ENCODE measurements at regions not wholly inside any gene's neighbourhood (a gene's known extent, or its start where the extent isn't known, plus 50 kb on each side); places are given as distances from the start of the nearest gene placed in this dataset.

GRCh38 chr5:92944903-92945604 lies 636.0 kb downstream of the NR2F1-AS1 start:
- no peaks in the 10 kb centered on the region for H3F3A ChIP-seq (ENCODE audit: insufficient read depth, low read length)
- no peak overlapping the region for H3K4me2 ChIP-seq (ENCODE audit: low read length)

GRCh38 chr5:92944337-92944736 lies 636.7 kb downstream of the NR2F1-AS1 start:
- TF ChIP-seq EZH2 (IDR thresholded peaks at IDR 0.05; ENCODE audit: borderline replicate concordance, low read length), result no peak
- no peak for TF ChIP-seq CTCF (IDR thresholded peaks at IDR 0.05; ENCODE audit: low read length)
- H3K27ac ChIP-seq (ENCODE audit: low read depth, low read length, poor library complexity, severe bottlenecking), result no peak overlapping the region

More at GRCh38 chr5:92944903-92945604, 636.0 kb downstream of the NR2F1-AS1 start:
- Histone ChIP-seq H3K27ac (ENCODE audit: low read depth, low read length, poor library complexity, severe bottlenecking) (no peak overlapping the region), H3K9ac (ENCODE audit: low read length) (no peak overlapping the region), H2AFZ (ENCODE audit: low read length) (no peak overlapping the region), H3K36me3 (ENCODE audit: insufficient read depth, low read length) (no peaks in the 10 kb centered on the region), H3K4me1 (ENCODE audit: insufficient read depth, low read length, severe bottlenecking) (no peaks in the 10 kb centered on the region), H4K20me1 (ENCODE audit: insufficient read depth, low read length) (no peaks in the 10 kb centered on the region), H3K4me3 (ENCODE audit: low read depth, low read length, poor library complexity, severe bottlenecking) (no peak overlapping the region), H3K9me3 (ENCODE audit: low read length) (peaks cover 3% of the 10 kb centered on the region; the same call in 1 of the 2 replicates), H3K9me2 (ENCODE audit: low read depth, low read length) (no peaks in the 10 kb centered on the region), H3K79me2 (ENCODE audit: insufficient read depth, low read length) (no peaks in the 10 kb centered on the region), H3K27me3 (ENCODE audit: insufficient read depth, low read length) (no peaks in the 10 kb centered on the region)
- TF ChIP-seq EZH2 (IDR thresholded peaks at IDR 0.05; ENCODE audit: borderline replicate concordance, low read length) (no peak), CTCF (IDR thresholded peaks at IDR 0.05; ENCODE audit: low read length) (no peak)

GRCh38 chr5:92942762-92943161 lies 638.3 kb downstream of the NR2F1-AS1 start:
- Histone ChIP-seq H3K4me2 (ENCODE audit: low read length) (no peak overlapping the region), H3K36me3 (ENCODE audit: insufficient read depth, low read length) (no peaks in the 10 kb centered on the region), H4K20me1 (ENCODE audit: insufficient read depth, low read length) (no peaks in the 10 kb centered on the region), H3F3A (ENCODE audit: insufficient read depth, low read length) (no peaks in the 10 kb centered on the region), H3K4me3 (ENCODE audit: low read depth, low read length, poor library complexity, severe bottlenecking) (no peak overlapping the region), H3K9ac (ENCODE audit: low read length) (no peak overlapping the region), H3K9me2 (ENCODE audit: low read depth, low read length) (no peaks in the 10 kb centered on the region), H3K27me3 (ENCODE audit: insufficient read depth, low read length) (no peaks in the 10 kb centered on the region), H3K27ac (ENCODE audit: low read depth, low read length, poor library complexity, severe bottlenecking) (no peak overlapping the region), H3K4me1 (ENCODE audit: insufficient read depth, low read length, severe bottlenecking) (no peaks in the 10 kb centered on the region), H2AFZ (ENCODE audit: low read length) (no peak overlapping the region), H3K9me3 (ENCODE audit: low read length) (no peaks in the 10 kb centered on the region), H3K79me2 (ENCODE audit: insufficient read depth, low read length) (no peaks in the 10 kb centered on the region)
- TF ChIP-seq CTCF (IDR thresholded peaks at IDR 0.05; ENCODE audit: low read length) (no peak), EZH2 (IDR thresholded peaks at IDR 0.05; ENCODE audit: borderline replicate concordance, low read length) (no peak)

More at GRCh38 chr5:92944337-92944736, 636.7 kb downstream of the NR2F1-AS1 start:
- H3K4me1 ChIP-seq (ENCODE audit: insufficient read depth, low read length, severe bottlenecking), result no peaks in the 10 kb centered on the region
- no peak overlapping the region for H3K9ac ChIP-seq (ENCODE audit: low read length)
- no peaks in the 10 kb centered on the region for H3K9me2 ChIP-seq (ENCODE audit: low read depth, low read length)
- no peak overlapping the region for H3K4me3 ChIP-seq (ENCODE audit: low read depth, low read length, poor library complexity, severe bottlenecking)
- no peak overlapping the region for H2AFZ ChIP-seq (ENCODE audit: low read length)
- no peaks in the 10 kb centered on the region for H3K79me2 ChIP-seq (ENCODE audit: insufficient read depth, low read length)
- no peaks in the 10 kb centered on the region for H3F3A ChIP-seq (ENCODE audit: insufficient read depth, low read length)
- H3K9me3 ChIP-seq (ENCODE audit: low read length), result peaks cover 3% of the 10 kb centered on the region; the same call in 1 of the 2 replicates
- no peak overlapping the region for H3K4me2 ChIP-seq (ENCODE audit: low read length)
- no peaks in the 10 kb centered on the region for H3K27me3 ChIP-seq (ENCODE audit: insufficient read depth, low read length)
- no peaks in the 10 kb centered on the region for H3K36me3 ChIP-seq (ENCODE audit: insufficient read depth, low read length)
- H4K20me1 ChIP-seq (ENCODE audit: insufficient read depth, low read length), result no peaks in the 10 kb centered on the region

All from OCI-LY1 (cell line).